Gastroesophageal sphincter (tissue), 3 donors: ENCODE measurements at regions not wholly inside any gene's neighbourhood (a gene's known extent, or its start where the extent isn't known, plus 50 kb on each side); places are given as distances from the start of the nearest gene placed in this dataset.

Source experiments
- EP300 ChIP-seq: sonication (generic); formaldehyde crosslinking; IDR thresholded peaks from one replicate; pipeline ENCODE4 v1.6.1; 2017; ENCODE audit warnings: antibody characterized with exemption, mild to moderate bottlenecking
- POLR2A ChIP-seq, 2 donors: fragments of 450-650 bp; IDR thresholded peaks; one replicate each; pipeline ENCODE4 v1.6.1; 2017; ENCODE audit warnings: antibody characterized with exemption in 2 of 2, mild to moderate bottlenecking in 2 of 2, moderate library complexity in 1 of 2
- POLR2AphosphoS5 ChIP-seq: sonication (generic); formaldehyde crosslinking; IDR thresholded peaks from one replicate; pipeline ENCODE4 v1.6.1; 2017; ENCODE audit warnings: antibody characterized with exemption
- TF ChIP-seq, protein P1 (sequence below), 4 experiments: fragments of 200-600 bp in 2 of 4; fragments of 450-650 bp in 2 of 4; sonication (generic) in 1 of 4; IDR thresholded peaks; one replicate each; pipeline ENCODE4 v1.5.1; 2017 to 2019; ENCODE audit warnings: antibody characterized with exemption in 4 of 4, mild to moderate bottlenecking in 2 of 4, moderate library complexity in 2 of 4

DNA sequence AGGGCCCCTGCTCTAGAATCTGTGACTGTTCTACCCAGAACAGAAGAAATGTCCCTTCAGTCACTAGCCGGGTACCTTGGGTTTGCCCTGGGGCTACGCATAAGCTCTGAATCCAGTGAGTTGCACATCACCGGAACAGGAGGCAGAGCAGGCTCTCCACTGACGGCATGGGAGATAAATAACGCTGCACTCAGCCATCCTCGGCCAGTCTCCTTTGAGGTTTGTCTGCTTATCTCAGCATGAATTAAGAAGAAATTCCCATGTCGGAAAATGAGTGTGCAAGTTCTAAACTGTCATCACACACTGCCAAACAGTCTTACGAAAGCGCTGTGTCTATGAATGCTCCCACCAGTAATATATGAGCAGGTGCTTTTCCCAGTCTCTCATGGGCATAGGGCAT lies 90.8 kb downstream of the FAM50B start:
- TF ChIP-seq POLR2A (IDR thresholded peaks at IDR 0.05): no peak
- TF ChIP-seq EP300: no peak
- TF ChIP-seq POLR2AphosphoS5: no peak
- TF ChIP-seq, protein P1, sequence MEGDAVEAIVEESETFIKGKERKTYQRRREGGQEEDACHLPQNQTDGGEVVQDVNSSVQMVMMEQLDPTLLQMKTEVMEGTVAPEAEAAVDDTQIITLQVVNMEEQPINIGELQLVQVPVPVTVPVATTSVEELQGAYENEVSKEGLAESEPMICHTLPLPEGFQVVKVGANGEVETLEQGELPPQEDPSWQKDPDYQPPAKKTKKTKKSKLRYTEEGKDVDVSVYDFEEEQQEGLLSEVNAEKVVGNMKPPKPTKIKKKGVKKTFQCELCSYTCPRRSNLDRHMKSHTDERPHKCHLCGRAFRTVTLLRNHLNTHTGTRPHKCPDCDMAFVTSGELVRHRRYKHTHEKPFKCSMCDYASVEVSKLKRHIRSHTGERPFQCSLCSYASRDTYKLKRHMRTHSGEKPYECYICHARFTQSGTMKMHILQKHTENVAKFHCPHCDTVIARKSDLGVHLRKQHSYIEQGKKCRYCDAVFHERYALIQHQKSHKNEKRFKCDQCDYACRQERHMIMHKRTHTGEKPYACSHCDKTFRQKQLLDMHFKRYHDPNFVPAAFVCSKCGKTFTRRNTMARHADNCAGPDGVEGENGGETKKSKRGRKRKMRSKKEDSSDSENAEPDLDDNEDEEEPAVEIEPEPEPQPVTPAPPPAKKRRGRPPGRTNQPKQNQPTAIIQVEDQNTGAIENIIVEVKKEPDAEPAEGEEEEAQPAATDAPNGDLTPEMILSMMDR (IDR thresholded peaks at IDR 0.05): no peak
